ENCODE measurements at regions not wholly inside any gene's neighbourhood (a gene's known extent, or its start where the extent isn't known, plus 50 kb on each side); places are given as distances from the start of the nearest gene placed in this dataset.

DNA sequence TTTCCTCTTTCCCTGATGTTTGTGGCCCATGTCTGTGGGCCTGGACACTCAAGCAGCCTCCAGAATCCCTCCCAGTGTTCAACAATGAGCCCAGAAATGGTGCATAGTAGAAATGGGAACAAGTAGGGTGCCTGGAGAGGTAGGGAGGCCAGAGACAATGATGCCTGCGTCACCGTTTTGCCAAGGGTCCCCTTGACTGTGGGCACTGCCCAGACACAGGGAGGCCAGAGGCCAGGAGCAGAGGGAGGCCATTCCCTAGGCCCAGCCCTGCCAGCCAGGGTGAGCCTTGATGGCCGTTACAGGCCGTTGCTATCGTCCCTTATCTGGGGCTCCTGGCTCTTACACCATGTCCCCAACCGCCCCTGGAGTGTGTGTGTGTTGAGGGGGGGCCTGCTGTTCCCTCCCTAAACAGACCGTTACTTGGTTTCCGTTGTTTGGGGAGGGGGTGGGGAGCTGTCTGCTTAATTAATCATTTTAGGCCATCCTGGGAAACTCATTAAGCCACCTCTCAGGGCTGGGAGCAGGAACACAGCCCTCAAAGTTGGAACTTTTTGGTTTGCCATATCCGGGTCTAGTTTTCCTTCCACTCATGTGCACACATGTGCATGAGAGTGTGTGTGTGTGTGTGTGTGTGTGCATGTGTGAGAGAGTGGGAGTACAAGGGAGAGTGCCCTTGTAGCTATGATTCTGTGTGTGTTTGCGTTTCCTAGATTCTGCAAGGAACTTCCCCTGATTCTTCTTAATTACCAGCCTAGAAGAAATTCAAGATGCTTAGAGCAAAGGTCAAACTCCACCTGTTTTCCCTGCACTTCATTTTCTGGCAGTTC lies 135.2 kb upstream of the HAAO start:
- intact Hi-C loops (cut with DNase I), result loop anchor here in 8 of 10 donors (1.0 to 10.0 kb wide), 7 partner anchors 45 to 65 kb away; no protein-coding TSS in a partner anchor
- peak; percentile 63 to 84 for DNase-seq
- peak; percentile 11 to 65 (median 56) for ATAC-seq
- H3K4me3 ChIP-seq, result no peak overlapping the region
- H3K36me3 ChIP-seq, result no peaks in the 10 kb centered on the region
- peaks cover 77 to 100% (median 97%) of the 10 kb centered on the region in 9 donors for H3K4me1 ChIP-seq
- 31 to 32% methylated on average over 10 of the region's 10 CpGs for WGBS, 2 donors
- H3K27ac ChIP-seq, result peak overlapping the region; percentile 76 to 97 (median 90)
- TF ChIP-seq, protein P1, sequence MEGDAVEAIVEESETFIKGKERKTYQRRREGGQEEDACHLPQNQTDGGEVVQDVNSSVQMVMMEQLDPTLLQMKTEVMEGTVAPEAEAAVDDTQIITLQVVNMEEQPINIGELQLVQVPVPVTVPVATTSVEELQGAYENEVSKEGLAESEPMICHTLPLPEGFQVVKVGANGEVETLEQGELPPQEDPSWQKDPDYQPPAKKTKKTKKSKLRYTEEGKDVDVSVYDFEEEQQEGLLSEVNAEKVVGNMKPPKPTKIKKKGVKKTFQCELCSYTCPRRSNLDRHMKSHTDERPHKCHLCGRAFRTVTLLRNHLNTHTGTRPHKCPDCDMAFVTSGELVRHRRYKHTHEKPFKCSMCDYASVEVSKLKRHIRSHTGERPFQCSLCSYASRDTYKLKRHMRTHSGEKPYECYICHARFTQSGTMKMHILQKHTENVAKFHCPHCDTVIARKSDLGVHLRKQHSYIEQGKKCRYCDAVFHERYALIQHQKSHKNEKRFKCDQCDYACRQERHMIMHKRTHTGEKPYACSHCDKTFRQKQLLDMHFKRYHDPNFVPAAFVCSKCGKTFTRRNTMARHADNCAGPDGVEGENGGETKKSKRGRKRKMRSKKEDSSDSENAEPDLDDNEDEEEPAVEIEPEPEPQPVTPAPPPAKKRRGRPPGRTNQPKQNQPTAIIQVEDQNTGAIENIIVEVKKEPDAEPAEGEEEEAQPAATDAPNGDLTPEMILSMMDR (IDR thresholded peaks at IDR 0.05), result no peak
- no peaks in the 10 kb centered on the region for H3K27me3 ChIP-seq
- no peaks in the 10 kb centered on the region for H3K9me3 ChIP-seq

- TF ChIP-seq, protein P1 (IDR thresholded peaks at IDR 0.05), result no peak
- WGBS, 2 donors, result 55 to 66% methylated on average over 26 of the region's 26 CpGs
- Histone ChIP-seq H3K4me1 (peaks cover 72 to 100% (median 92%) of the 10 kb centered on the region in 9 donors), H3K9me3 (no peaks in the 10 kb centered on the region), H3K36me3 (no peaks in the 10 kb centered on the region), H3K27me3 (no peaks in the 10 kb centered on the region), H3K4me3 (no peak overlapping the region), H3K27ac (peak overlapping the region; percentile 76 to 97 (median 89))
- ATAC-seq, result no peak
- intact Hi-C loops (cut with DNase I), result loop anchor here in 7 of 10 donors (1.0 to 10.0 kb wide), 6 partner anchors 44 to 64 kb away; no protein-coding TSS in a partner anchor
- DNase-seq, result no peak
These were observed 134.3 kb upstream of the HAAO start for GRCh38 chr2:42926434-42927333.

DNA sequence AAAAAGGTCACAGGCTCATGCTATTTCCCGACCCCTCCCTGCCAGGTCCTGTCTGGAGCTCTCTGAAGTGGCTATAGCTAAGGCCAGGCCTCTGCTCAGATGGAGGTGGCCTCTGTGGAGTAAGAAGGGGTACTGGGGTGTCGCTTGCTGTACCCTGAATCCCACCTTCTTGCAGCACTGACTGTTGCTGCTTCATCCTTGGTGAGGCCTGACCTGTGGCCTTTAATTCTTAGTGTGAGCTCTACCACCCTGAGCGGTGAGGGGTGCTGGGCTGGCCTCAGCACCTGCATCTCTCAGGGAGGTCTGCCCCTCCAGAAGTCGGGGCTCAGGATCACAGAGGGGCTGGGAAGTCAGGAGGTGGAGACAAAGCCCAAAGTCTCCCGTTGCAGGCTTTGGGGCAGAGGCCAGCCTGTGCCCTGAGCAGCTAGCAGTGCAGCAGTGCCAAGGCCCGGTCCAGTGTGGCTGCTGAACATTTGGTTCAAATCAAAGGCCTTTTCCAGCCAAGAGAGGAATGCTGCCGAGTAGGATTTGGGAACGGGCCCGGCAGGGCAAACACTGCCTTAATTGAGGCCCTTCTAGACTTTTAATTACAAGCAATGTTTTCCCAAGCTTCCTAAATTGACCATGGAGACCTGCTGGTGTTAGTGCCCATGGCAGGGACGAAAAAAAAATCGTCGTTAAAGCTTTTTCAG lies 133.5 kb upstream of the HAAO start:
- Histone ChIP-seq H3K4me1 (peaks cover 66 to 100% (median 84%) of the 10 kb centered on the region in 9 donors), H3K27ac (peak overlapping the region; percentile 76 to 97 (median 89)), H3K36me3 (no peaks in the 10 kb centered on the region), H3K4me3 (no peak overlapping the region), H3K9me3 (no peaks in the 10 kb centered on the region), H3K27me3 (no peaks in the 10 kb centered on the region)
- 51 to 61% methylated on average over 12 of the region's 12 CpGs for WGBS, 2 donors
- peak in 3 of 8 donors; percentile 2 to 15 (median 3) for ATAC-seq
- intact Hi-C loops (cut with DNase I), result loop anchor here in 6 of 10 donors (5.0 to 10.0 kb wide), 5 partner anchors 44 to 64 kb away; no protein-coding TSS in a partner anchor
- TF ChIP-seq, protein P1 (IDR thresholded peaks at IDR 0.05), result no peak
- DNase-seq, result peak in 1 of 2 donors; percentile 48

Data from heart right ventricle (tissue), 16 donors.